Right atrium auricular region (tissue), 2 donors: ENCODE measurements at regions not wholly inside any gene's neighbourhood (a gene's known extent, or its start where the extent isn't known, plus 50 kb on each side); places are given as distances from the start of the nearest gene placed in this dataset.

Experiments
- DNase-seq: peaks from one replicate; pipeline ENCODE4 v3.0.0-alpha.2; 2019; ENCODE audit warnings: low spot score
- H3K27ac ChIP-seq, 2 donors: fragments of 200-600 bp; sonication (generic); 1 replicate in 1 of 2; 2 replicates in 1 of 2; pipeline ENCODE4 v1.5.1; 2016 to 2019
- H3K27me3 ChIP-seq, 2 donors: fragments of 200-600 bp; sonication (generic); one replicate each; pipeline versions ENCODE4 v1.5.1 to v1.6.0; 2017 to 2019
- H3K36me3 ChIP-seq: fragments of 200-600 bp; sonication (generic); one replicate; pipeline ENCODE4 v1.5.1; 2016
- H3K4me1 ChIP-seq, 2 donors: fragments of 200-600 bp; sonication (generic); one replicate each; pipeline versions ENCODE4 v1.5.1 to v1.6.0; 2017 to 2019
- H3K4me3 ChIP-seq, 2 donors: fragments of 200-600 bp; sonication (generic); 1 replicate in 1 of 2; 2 replicates in 1 of 2; pipeline ENCODE4 v1.5.1; 2017 to 2019; ENCODE audit warnings: mild to moderate bottlenecking in 1 of 2, moderate library complexity in 1 of 2
- H3K9me3 ChIP-seq, 2 donors: fragments of 200-600 bp; sonication (generic); one replicate each; pipeline ENCODE4 v1.5.1; 2019
- CTCF ChIP-seq, 2 donors: fragments of 200-600 bp; sonication (generic); IDR thresholded peaks; one replicate each; pipeline ENCODE4 v1.5.1; 2019; ENCODE audit warnings: antibody characterized with exemption in 2 of 2

GRCh38 chr12:114193474-114193873 is 212.5 kb downstream of the TBX5 start:
- Histone ChIP-seq H3K9me3 (peaks cover 0 to 2% of the 10 kb centered on the region in 2 donors), H3K27me3 (no peaks in the 10 kb centered on the region), H3K4me1 (peaks cover 0 to 6% of the 10 kb centered on the region in 2 donors), H3K4me3 (no peak overlapping the region), H3K36me3 (no peaks in the 10 kb centered on the region), H3K27ac (no peak overlapping the region)
- DNase-seq: no peak
- TF ChIP-seq CTCF (IDR thresholded peaks at IDR 0.05): no peak

- no peak overlapping the region for H3K27ac ChIP-seq
- DNase-seq: no peak
- peaks cover 0 to 6% of the 10 kb centered on the region in 2 donors for H3K4me1 ChIP-seq
- H3K4me3 ChIP-seq: no peak overlapping the region
- H3K27me3 ChIP-seq: no peaks in the 10 kb centered on the region
- H3K9me3 ChIP-seq: no peaks in the 10 kb centered on the region
- H3K36me3 ChIP-seq: no peaks in the 10 kb centered on the region
- TF ChIP-seq CTCF (IDR thresholded peaks at IDR 0.05): no peak
Observed at GRCh38 chr12:114192549-114192948, 213.4 kb downstream of the TBX5 start.

- Histone ChIP-seq H3K36me3 (no peaks in the 10 kb centered on the region), H3K4me1 (peaks cover 0 to 6% of the 10 kb centered on the region in 2 donors), H3K27ac (no peak overlapping the region), H3K4me3 (no peak overlapping the region), H3K27me3 (no peaks in the 10 kb centered on the region), H3K9me3 (no peaks in the 10 kb centered on the region)
- DNase-seq: no peak
- TF ChIP-seq CTCF (IDR thresholded peaks at IDR 0.05): no peak
Observed at GRCh38 chr12:114192013-114192412, 213.9 kb downstream of the TBX5 start.

- H3K36me3 ChIP-seq: no peaks in the 10 kb centered on the region
- no peak for TF ChIP-seq CTCF (IDR thresholded peaks at IDR 0.05)
- no peaks in the 10 kb centered on the region for H3K27me3 ChIP-seq
- no peak overlapping the region for H3K27ac ChIP-seq
- H3K4me1 ChIP-seq: peaks cover 0 to 9% of the 10 kb centered on the region in 2 donors
- H3K9me3 ChIP-seq: no peaks in the 10 kb centered on the region
- DNase-seq: no peak
- H3K4me3 ChIP-seq: no peak overlapping the region
Observed at GRCh38 chr12:114191581-114191980, 214.4 kb downstream of the TBX5 start.

GRCh38 chr12:114190971-114191370 is 215.0 kb downstream of the TBX5 start:
- TF ChIP-seq CTCF (IDR thresholded peaks at IDR 0.05): no peak
- peak overlapping the region in 1 of 2 donors; percentile 65 for H3K27ac ChIP-seq
- peaks cover 0 to 13% of the 10 kb centered on the region in 2 donors for H3K4me1 ChIP-seq
- no peak for DNase-seq
- no peaks in the 10 kb centered on the region for H3K36me3 ChIP-seq
- H3K9me3 ChIP-seq: no peaks in the 10 kb centered on the region
- H3K4me3 ChIP-seq: no peak overlapping the region
- no peaks in the 10 kb centered on the region for H3K27me3 ChIP-seq

GRCh38 chr12:114189266-114189665 is 216.7 kb downstream of the TBX5 start:
- peak overlapping the region in 1 of 2 donors; percentile 65 for H3K27ac ChIP-seq
- H3K36me3 ChIP-seq: no peaks in the 10 kb centered on the region
- H3K4me3 ChIP-seq: no peak overlapping the region
- H3K4me1 ChIP-seq: peaks cover 0 to 13% of the 10 kb centered on the region in 2 donors
- H3K27me3 ChIP-seq: no peaks in the 10 kb centered on the region
- no peaks in the 10 kb centered on the region for H3K9me3 ChIP-seq
- no peak for TF ChIP-seq CTCF (IDR thresholded peaks at IDR 0.05)
- no peak for DNase-seq
